HepG2 (cell line): ENCODE measurements at regions not wholly inside any gene's neighbourhood (a gene's known extent, or its start where the extent isn't known, plus 50 kb on each side); places are given as distances from the start of the nearest gene placed in this dataset.

Source experiments
- EED ChIP-seq: sonication (generic); formaldehyde crosslinking; IDR thresholded peaks from 2 replicates; pipeline ENCODE4 v1.5.0; 2020; ENCODE audit warnings: mild to moderate bottlenecking, missing genetic modification reagents
- KAT8 ChIP-seq: IDR thresholded peaks from 2 replicates; pipeline ENCODE4 v1.6.1; 2016; ENCODE audit warnings: missing genetic modification reagents, missing compliant biosample characterization
- KMT2B ChIP-seq: IDR thresholded peaks from 2 replicates; pipeline ENCODE4 v1.6.1; 2016; ENCODE audit warnings: missing genetic modification reagents, missing compliant biosample characterization
- MIER2 ChIP-seq: IDR thresholded peaks from 2 replicates; pipeline ENCODE4 v1.6.1; 2016; ENCODE audit warnings: missing biosample characterization, missing genetic modification reagents
- PAF1 ChIP-seq: IDR thresholded peaks from 2 replicates; pipeline ENCODE4 v1.6.1; 2016; ENCODE audit warnings: missing genetic modification reagents, missing compliant biosample characterization
- PAWR ChIP-seq: sonication (generic); formaldehyde crosslinking; IDR thresholded peaks from 2 replicates; pipeline ENCODE4 v1.4.0; 2020; ENCODE audit warnings: missing genetic modification reagents, mild to moderate bottlenecking, borderline replicate concordance
- PLRG1 ChIP-seq: fragments of 450-650 bp; conservative IDR thresholded peaks from 2 replicates; pipeline ENCODE4 v1.6.1; 2016
- SALL1 ChIP-seq: sonication (generic); formaldehyde crosslinking; IDR thresholded peaks from 2 replicates; pipeline ENCODE4 v1.8.0; 2022; ENCODE audit warnings: mild to moderate bottlenecking, missing genetic modification reagents
- SPEN ChIP-seq: sonication (generic); formaldehyde crosslinking; IDR thresholded peaks from 2 replicates; pipeline ENCODE4 v1.5.1; 2020; ENCODE audit warnings: low read depth, mild to moderate bottlenecking, missing genetic modification reagents
- TEAD3 ChIP-seq: optimal IDR thresholded peaks from 2 replicates; pipeline ENCODE3; 2016; ENCODE audit warnings: borderline replicate concordance
- ZMYM2 ChIP-seq: sonication (generic); formaldehyde crosslinking; IDR thresholded peaks from 2 replicates; pipeline ENCODE4 v1.8.0; 2022; ENCODE audit warnings: mild to moderate bottlenecking, missing genetic modification reagents
- ZMYM3 ChIP-seq: sonication (generic); formaldehyde crosslinking; IDR thresholded peaks from 2 replicates; pipeline ENCODE4 v1.5.1; 2020; ENCODE audit warnings: mild to moderate bottlenecking, missing genetic modification reagents
- ZNF205 ChIP-seq: IDR thresholded peaks from 2 replicates; pipeline ENCODE4 v1.6.1; 2018; ENCODE audit warnings: missing biosample characterization, missing genetic modification reagents
- ZNF251 ChIP-seq: sonication (generic); formaldehyde crosslinking; IDR thresholded peaks from 2 replicates; pipeline ENCODE4 v1.9.0; 2021; ENCODE audit warnings: mild to moderate bottlenecking, missing genetic modification reagents
- ZNF451 ChIP-seq: sonication (generic); formaldehyde crosslinking; IDR thresholded peaks from 2 replicates; pipeline ENCODE4 v1.5.0; 2020; ENCODE audit warnings: mild to moderate bottlenecking, missing genetic modification reagents
- ZNF550 ChIP-seq: sonication (generic); formaldehyde crosslinking; IDR thresholded peaks from 2 replicates; pipeline ENCODE4 v1.4.0; 2020; ENCODE audit warnings: mild to moderate bottlenecking, missing genetic modification reagents, borderline replicate concordance
- ZNF775 ChIP-seq: sonication (generic); formaldehyde crosslinking; IDR thresholded peaks from 2 replicates; pipeline ENCODE4 v1.4.0; 2020; ENCODE audit warnings: missing genetic modification reagents, mild to moderate bottlenecking, moderate library complexity, borderline replicate concordance
- TF ChIP-seq, protein P1 (sequence below): sonication (generic); formaldehyde crosslinking; IDR thresholded peaks from 2 replicates; pipeline ENCODE4 v1.5.0; 2020; ENCODE audit warnings: mild to moderate bottlenecking, missing genetic modification reagents
- TF ChIP-seq, protein P2 (sequence below): sonication (generic); formaldehyde crosslinking; conservative IDR thresholded peaks from 2 replicates; pipeline ENCODE4 v1.8.0; 2022; ENCODE audit warnings: missing genetic modification reagents
- TF ChIP-seq, protein P3 (sequence below): sonication (generic); formaldehyde crosslinking; conservative IDR thresholded peaks from 2 replicates; pipeline ENCODE4 v1.4.0; 2020; ENCODE audit warnings: missing genetic modification reagents
- TF ChIP-seq, protein P4 (sequence below): IDR thresholded peaks from 2 replicates; pipeline ENCODE4 v1.6.1; 2012; ENCODE audit warnings: low read depth, low read length, improper control_type of control experiment
- TF ChIP-seq, protein P5 (sequence below): sonication (generic); formaldehyde crosslinking; IDR thresholded peaks from 2 replicates; pipeline ENCODE4 v1.9.0; 2021; ENCODE audit warnings: missing genetic modification reagents, borderline replicate concordance

DNA sequence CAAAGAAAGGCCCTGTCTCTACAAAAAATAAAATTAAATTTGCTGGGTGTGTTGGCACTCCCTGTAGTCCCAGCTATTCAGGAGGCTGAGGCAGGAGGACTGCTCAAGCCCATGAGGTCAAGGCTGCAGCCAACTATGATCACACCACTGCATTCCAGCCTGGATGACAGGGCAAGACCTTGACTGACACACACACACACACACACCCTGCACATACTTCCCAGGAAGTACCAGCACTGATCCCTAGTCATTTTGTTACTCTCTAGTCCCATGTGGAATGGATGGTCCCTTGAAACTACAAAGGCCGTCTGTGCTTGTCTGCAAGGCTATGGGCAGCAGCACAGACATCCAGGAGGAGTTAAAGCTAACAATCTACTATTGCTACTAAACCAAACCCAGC, 59.7 kb upstream of the CYP2D6 start (continued):
- TF ChIP-seq, protein P1, sequence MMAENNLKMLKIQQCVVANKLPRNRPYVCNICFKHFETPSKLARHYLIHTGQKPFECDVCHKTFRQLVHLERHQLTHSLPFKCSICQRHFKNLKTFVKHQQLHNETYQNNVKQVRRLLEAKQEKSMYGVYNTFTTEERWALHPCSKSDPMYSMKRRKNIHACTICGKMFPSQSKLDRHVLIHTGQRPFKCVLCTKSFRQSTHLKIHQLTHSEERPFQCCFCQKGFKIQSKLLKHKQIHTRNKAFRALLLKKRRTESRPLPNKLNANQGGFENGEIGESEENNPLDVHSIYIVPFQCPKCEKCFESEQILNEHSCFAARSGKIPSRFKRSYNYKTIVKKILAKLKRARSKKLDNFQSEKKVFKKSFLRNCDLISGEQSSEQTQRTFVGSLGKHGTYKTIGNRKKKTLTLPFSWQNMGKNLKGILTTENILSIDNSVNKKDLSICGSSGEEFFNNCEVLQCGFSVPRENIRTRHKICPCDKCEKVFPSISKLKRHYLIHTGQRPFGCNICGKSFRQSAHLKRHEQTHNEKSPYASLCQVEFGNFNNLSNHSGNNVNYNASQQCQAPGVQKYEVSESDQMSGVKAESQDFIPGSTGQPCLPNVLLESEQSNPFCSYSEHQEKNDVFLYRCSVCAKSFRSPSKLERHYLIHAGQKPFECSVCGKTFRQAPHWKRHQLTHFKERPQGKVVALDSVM, result peak; percentile 99
- TF ChIP-seq KAT8 (CRISPR knock-in tag) (no peak), PAF1 (CRISPR knock-in tag) (no peak), ZNF550 (CRISPR knock-in tag) (no peak), PLRG1 (no peak), TEAD3 (CRISPR knock-in tag) (peak; percentile 97), ZMYM3 (CRISPR knock-in tag) (peak; percentile 90), MIER2 (0 out of 2 replicates have a peak, but pooled peaks have one; percentile 8), ZNF205 (CRISPR knock-in tag) (no peak), ZNF775 (CRISPR knock-in tag) (no peak), ZNF251 (CRISPR knock-in tag) (no peak), SALL1 (0 out of 2 replicates have a peak, but pooled peaks have one; percentile 17), ZNF451 (CRISPR knock-in tag) (no peak), SPEN (no peak), ZMYM2 (0 out of 2 replicates have a peak, but pooled peaks have one; percentile 37), PAWR (CRISPR knock-in tag) (no peak), EED (CRISPR knock-in tag) (no peak), KMT2B (no peak)
- TF ChIP-seq, protein P2, sequence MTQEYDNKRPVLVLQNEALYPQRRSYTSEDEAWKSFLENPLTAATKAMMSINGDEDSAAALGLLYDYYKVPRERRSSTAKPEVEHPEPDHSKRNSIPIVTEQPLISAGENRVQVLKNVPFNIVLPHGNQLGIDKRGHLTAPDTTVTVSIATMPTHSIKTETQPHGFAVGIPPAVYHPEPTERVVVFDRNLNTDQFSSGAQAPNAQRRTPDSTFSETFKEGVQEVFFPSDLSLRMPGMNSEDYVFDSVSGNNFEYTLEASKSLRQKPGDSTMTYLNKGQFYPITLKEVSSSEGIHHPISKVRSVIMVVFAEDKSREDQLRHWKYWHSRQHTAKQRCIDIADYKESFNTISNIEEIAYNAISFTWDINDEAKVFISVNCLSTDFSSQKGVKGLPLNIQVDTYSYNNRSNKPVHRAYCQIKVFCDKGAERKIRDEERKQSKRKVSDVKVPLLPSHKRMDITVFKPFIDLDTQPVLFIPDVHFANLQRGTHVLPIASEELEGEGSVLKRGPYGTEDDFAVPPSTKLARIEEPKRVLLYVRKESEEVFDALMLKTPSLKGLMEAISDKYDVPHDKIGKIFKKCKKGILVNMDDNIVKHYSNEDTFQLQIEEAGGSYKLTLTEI (CRISPR knock-in tag), result no peak
- TF ChIP-seq, protein P3, sequence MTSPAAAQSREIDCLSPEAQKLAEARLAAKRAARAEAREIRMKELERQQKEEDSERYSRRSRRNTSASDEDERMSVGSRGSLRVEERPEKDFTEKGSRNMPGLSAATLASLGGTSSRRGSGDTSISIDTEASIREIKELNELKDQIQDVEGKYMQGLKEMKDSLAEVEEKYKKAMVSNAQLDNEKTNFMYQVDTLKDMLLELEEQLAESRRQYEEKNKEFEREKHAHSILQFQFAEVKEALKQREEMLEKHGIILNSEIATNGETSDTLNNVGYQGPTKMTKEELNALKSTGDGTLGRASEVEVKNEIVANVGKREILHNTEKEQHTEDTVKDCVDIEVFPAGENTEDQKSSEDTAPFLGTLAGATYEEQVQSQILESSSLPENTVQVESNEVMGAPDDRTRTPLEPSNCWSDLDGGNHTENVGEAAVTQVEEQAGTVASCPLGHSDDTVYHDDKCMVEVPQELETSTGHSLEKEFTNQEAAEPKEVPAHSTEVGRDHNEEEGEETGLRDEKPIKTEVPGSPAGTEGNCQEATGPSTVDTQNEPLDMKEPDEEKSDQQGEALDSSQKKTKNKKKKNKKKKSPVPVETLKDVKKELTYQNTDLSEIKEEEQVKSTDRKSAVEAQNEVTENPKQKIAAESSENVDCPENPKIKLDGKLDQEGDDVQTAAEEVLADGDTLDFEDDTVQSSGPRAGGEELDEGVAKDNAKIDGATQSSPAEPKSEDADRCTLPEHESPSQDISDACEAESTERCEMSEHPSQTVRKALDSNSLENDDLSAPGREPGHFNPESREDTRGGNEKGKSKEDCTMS, result no peak
- TF ChIP-seq, protein P4, sequence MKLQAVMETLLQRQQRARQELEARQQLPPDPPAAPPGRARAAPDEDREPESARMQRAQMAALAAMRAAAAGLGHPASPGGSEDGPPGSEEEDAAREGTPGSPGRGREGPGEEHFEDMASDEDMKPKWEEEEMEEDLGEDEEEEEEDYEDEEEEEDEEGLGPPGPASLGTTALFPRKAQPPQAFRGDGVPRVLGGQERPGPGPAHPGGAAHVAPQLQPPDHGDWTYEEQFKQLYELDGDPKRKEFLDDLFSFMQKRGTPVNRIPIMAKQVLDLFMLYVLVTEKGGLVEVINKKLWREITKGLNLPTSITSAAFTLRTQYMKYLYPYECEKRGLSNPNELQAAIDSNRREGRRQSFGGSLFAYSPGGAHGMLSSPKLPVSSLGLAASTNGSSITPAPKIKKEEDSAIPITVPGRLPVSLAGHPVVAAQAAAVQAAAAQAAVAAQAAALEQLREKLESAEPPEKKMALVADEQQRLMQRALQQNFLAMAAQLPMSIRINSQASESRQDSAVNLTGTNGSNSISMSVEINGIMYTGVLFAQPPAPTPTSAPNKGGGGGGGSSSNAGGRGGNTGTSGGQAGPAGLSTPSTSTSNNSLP, result 0 out of 2 replicates have a peak, but pooled peaks have one; percentile 12
- TF ChIP-seq, protein P5, sequence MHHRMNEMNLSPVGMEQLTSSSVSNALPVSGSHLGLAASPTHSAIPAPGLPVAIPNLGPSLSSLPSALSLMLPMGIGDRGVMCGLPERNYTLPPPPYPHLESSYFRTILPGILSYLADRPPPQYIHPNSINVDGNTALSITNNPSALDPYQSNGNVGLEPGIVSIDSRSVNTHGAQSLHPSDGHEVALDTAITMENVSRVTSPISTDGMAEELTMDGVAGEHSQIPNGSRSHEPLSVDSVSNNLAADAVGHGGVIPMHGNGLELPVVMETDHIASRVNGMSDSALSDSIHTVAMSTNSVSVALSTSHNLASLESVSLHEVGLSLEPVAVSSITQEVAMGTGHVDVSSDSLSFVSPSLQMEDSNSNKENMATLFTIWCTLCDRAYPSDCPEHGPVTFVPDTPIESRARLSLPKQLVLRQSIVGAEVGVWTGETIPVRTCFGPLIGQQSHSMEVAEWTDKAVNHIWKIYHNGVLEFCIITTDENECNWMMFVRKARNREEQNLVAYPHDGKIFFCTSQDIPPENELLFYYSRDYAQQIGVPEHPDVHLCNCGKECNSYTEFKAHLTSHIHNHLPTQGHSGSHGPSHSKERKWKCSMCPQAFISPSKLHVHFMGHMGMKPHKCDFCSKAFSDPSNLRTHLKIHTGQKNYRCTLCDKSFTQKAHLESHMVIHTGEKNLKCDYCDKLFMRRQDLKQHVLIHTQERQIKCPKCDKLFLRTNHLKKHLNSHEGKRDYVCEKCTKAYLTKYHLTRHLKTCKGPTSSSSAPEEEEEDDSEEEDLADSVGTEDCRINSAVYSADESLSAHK (CRISPR knock-in tag), result no peak
